Activated CD4-positive, alpha-beta T cell treated with anti-CD3 and anti-CD28 coated beads, Interleukin-2, amount 50 U/mL, for 24 hours (primary cell): ENCODE measurements at regions not wholly inside any gene's neighbourhood (a gene's known extent, or its start where the extent isn't known, plus 50 kb on each side); places are given as distances from the start of the nearest gene placed in this dataset.
"Not testable (repeated sequence)": the region's sequence is repeated elsewhere in the genome, so short reads cannot be mapped to it uniquely, and the experiment has no call there.

Experiments
- DNase-seq, 2 donors: peaks; one replicate each; pipeline ENCODE4 v3.0.0-alpha.2; 2020; ENCODE audit warnings: low read depth in 1 of 2, low spot score in 1 of 2

GRCh38 chr2:109690822-109691541 lies 76.8 kb downstream of the SOWAHC start:
- DNase-seq: no peak

- no peak for DNase-seq
Measured at GRCh38 chr2:109692013-109692743, 78.0 kb downstream of the SOWAHC start.

- not testable (repeated sequence) for DNase-seq
Measured at GRCh38 chr2:109692831-109693230, 78.7 kb downstream of the SOWAHC start.

GRCh38 chr2:109693292-109693691 lies 79.1 kb downstream of the SOWAHC start:
- DNase-seq: peak in 1 of 2 donors; percentile 13

GRCh38 chr2:109694190-109694589 lies 80.0 kb downstream of the SOWAHC start:
- no peak for DNase-seq

GRCh38 chr2:109695290-109695689 lies 81.1 kb downstream of the SOWAHC start:
- no peak for DNase-seq

- no peak for DNase-seq
Measured at GRCh38 chr2:109699646-109700045, 85.5 kb downstream of the SOWAHC start.

GRCh38 chr2:109700680-109701274 lies 86.6 kb downstream of the SOWAHC start:
- no peak for DNase-seq

GRCh38 chr2:109701362-109701761 lies 87.2 kb downstream of the SOWAHC start:
- no peak for DNase-seq

- DNase-seq: no peak
Measured at GRCh38 chr2:109702250-109702985, 88.3 kb downstream of the SOWAHC start.

GRCh38 chr2:109703077-109703476 lies 88.9 kb downstream of the SOWAHC start:
- no peak for DNase-seq

GRCh38 chr2:109703798-109704197 lies 89.6 kb downstream of the SOWAHC start:
- no peak for DNase-seq

- no peak for DNase-seq
Measured at GRCh38 chr2:109707281-109708147, 86.6 kb upstream of the RGPD5 start.

GRCh38 chr2:109710505-109711229 lies 83.4 kb upstream of the RGPD5 start:
- DNase-seq: no peak

GRCh38 chr2:109711230-109712122 lies 82.6 kb upstream of the RGPD5 start:
- no peak for DNase-seq

- no peak for DNase-seq
Measured at GRCh38 chr2:109712123-109712449, 82.0 kb upstream of the RGPD5 start.

- no peak for DNase-seq
Measured at GRCh38 chr2:109712746-109713145, 81.4 kb upstream of the RGPD5 start.

GRCh38 chr2:109715313-109715805 lies 78.7 kb upstream of the RGPD5 start:
- DNase-seq: no peak

GRCh38 chr2:109716596-109716995 lies 77.5 kb upstream of the RGPD5 start:
- DNase-seq: not testable (repeated sequence)
